Chondrocyte (in vitro differentiated cells): ENCODE measurements at regions not wholly inside any gene's neighbourhood (a gene's known extent, or its start where the extent isn't known, plus 50 kb on each side); places are given as distances from the start of the nearest gene placed in this dataset.

Experiments used
- DNase-seq: peaks from one replicate; pipeline ENCODE4 v3.0.0; 2021; ENCODE audit warnings: mixed read lengths, low spot score
- H3K27ac Mint-ChIP-seq: one replicate; pipeline ENCODE4 v1.8.0; 2021; ENCODE audit warnings: mild to moderate bottlenecking, moderate library complexity, mixed read lengths; ENCODE audit not compliant: unreplicated experiment
- H3K27me3 Mint-ChIP-seq: 2 replicates; pipeline ENCODE4 v1.8.0; 2021; ENCODE audit warnings: low read depth, mixed read lengths
- H3K36me3 Mint-ChIP-seq: 2 replicates; pipeline ENCODE4 v1.8.0; 2021; ENCODE audit warnings: low read depth, mixed read lengths
- H3K4me1 Mint-ChIP-seq: 2 replicates; pipeline ENCODE4 v1.8.0; 2021; ENCODE audit warnings: low read depth, mild to moderate bottlenecking, mixed read lengths
- H3K4me3 Mint-ChIP-seq: one replicate; pipeline ENCODE4 v1.8.0; 2021; ENCODE audit warnings: mild to moderate bottlenecking, moderate library complexity, mixed read lengths; ENCODE audit not compliant: unreplicated experiment
- H3K9me3 Mint-ChIP-seq: 2 replicates; pipeline ENCODE4 v1.8.0; 2021; ENCODE audit warnings: low read depth, mixed read lengths
- TF ChIP-seq, protein P1 (sequence below): fragments of 200-600 bp; sonication (generic); IDR thresholded peaks from 2 replicates; pipeline ENCODE4 v1.5.0; 2021; ENCODE audit warnings: antibody characterized with exemption, mild to moderate bottlenecking, moderate library complexity

DNA sequence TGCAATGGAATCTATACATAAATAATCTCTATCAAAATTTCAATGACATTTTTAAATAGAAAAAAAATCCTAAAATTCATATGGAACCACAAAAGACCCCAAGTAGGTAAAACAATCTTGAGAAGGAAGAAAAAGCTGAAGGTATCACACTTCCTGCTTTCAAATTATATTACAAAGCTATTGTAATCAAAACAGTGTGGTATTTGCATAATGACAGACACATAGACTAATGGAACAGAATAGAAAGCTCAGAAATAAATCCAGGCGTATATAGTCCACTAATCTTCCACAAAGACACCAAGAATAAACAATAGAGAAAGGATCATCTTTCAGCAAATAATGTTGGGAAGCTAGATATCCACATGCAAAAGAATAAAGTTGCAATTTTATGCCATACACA lies 699.8 kb upstream of the ID2 start:
- TF ChIP-seq, protein P1, sequence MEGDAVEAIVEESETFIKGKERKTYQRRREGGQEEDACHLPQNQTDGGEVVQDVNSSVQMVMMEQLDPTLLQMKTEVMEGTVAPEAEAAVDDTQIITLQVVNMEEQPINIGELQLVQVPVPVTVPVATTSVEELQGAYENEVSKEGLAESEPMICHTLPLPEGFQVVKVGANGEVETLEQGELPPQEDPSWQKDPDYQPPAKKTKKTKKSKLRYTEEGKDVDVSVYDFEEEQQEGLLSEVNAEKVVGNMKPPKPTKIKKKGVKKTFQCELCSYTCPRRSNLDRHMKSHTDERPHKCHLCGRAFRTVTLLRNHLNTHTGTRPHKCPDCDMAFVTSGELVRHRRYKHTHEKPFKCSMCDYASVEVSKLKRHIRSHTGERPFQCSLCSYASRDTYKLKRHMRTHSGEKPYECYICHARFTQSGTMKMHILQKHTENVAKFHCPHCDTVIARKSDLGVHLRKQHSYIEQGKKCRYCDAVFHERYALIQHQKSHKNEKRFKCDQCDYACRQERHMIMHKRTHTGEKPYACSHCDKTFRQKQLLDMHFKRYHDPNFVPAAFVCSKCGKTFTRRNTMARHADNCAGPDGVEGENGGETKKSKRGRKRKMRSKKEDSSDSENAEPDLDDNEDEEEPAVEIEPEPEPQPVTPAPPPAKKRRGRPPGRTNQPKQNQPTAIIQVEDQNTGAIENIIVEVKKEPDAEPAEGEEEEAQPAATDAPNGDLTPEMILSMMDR = no peak
- DNase-seq = no peak
- Mint-ChIP-seq H3K4me3 (no peak overlapping the region), H3K27ac (no peak overlapping the region), H3K9me3 (peaks cover 15% of the 10 kb centered on the region), H3K36me3 (peaks cover 3% of the 10 kb centered on the region), H3K4me1 (no peaks in the 10 kb centered on the region), H3K27me3 (peaks cover 4% of the 10 kb centered on the region)

DNA sequence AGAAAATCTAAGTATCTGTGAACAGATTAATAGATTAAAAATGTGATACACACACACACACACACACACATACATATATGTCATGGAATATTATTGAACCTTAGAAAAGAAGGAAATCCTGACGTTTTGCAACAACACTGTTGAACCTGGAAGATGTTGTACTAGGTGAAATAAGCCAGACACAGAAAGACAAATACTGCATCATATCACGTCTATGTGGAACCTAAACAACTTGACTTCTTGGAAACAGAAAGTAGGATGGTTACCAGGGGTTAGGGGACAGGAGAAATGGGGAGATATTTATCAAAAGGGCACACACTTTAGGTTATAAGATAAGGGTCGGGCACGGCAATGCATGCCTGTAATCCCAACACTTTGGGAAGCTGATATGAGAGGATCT lies 698.4 kb upstream of the ID2 start:
- no peak for DNase-seq
- TF ChIP-seq, protein P1 = no peak
- H3K4me3 Mint-ChIP-seq = no peak overlapping the region
- H3K27ac Mint-ChIP-seq = no peak overlapping the region
- H3K27me3 Mint-ChIP-seq = peaks cover 4% of the 10 kb centered on the region
- H3K4me1 Mint-ChIP-seq = no peaks in the 10 kb centered on the region
- H3K36me3 Mint-ChIP-seq = peaks cover 3% of the 10 kb centered on the region
- peaks cover 15% of the 10 kb centered on the region for H3K9me3 Mint-ChIP-seq

DNA sequence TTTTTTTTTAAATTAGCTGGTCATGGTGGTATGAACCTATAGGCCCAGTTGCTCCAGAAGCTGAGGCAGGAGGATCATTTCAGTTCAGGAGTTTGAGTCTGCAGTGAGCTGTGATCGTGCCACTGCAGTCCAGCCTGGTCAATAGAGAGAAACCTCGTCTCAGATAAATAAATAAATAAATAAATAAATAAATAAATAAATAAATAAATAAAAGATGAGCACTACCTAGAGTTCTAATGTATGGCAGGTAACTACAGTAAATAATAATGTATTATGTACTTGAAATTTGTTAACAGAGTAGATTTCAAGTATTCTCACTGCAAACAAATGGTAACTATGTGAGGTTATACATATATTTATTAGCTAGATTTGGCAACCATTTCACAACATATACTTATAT lies 697.9 kb upstream of the ID2 start:
- H3K4me3 Mint-ChIP-seq = no peak overlapping the region
- peaks cover 15% of the 10 kb centered on the region for H3K9me3 Mint-ChIP-seq
- peaks cover 2% of the 10 kb centered on the region for H3K27me3 Mint-ChIP-seq
- TF ChIP-seq, protein P1 = no peak
- H3K27ac Mint-ChIP-seq = no peak overlapping the region
- no peak for DNase-seq
- no peaks in the 10 kb centered on the region for H3K4me1 Mint-ChIP-seq
- H3K36me3 Mint-ChIP-seq = peaks cover 3% of the 10 kb centered on the region

DNA sequence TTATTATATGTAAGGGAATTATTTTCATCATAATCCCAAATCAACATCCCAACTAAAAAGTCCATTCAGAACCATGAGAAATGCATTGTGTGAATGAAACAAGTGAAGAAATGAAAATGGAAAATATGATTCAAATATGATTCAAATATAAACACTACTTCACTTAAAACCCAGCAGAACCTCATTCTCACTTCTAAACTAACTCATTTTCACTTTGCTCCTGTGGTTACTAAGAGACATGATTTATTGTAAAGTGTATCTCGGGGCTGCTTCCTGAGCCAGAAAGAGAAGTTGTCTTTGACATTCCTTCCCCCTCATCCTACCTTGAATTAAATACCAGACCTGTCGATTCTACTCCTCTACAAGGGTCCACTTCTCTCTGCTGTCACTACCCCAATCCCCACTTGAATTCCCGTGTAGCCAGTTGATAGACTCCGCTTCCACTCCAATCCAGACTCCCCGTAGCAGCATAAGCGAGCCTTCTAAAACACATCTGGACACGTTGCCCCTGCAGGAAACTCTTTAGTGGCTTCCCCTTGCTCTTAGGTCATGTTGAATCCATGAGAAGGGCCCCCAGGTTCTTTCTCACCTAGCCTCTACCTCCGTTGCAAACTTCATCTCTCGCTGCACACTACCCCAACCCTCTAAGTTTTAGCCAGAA lies 697.0 kb upstream of the ID2 start:
- no peak overlapping the region for H3K27ac Mint-ChIP-seq
- H3K27me3 Mint-ChIP-seq = peaks cover 2% of the 10 kb centered on the region
- H3K4me1 Mint-ChIP-seq = no peaks in the 10 kb centered on the region
- no peak for DNase-seq
- TF ChIP-seq, protein P1 = no peak
- no peak overlapping the region for H3K4me3 Mint-ChIP-seq
- H3K36me3 Mint-ChIP-seq = peaks cover 3% of the 10 kb centered on the region
- H3K9me3 Mint-ChIP-seq = peaks cover 15% of the 10 kb centered on the region

DNA sequence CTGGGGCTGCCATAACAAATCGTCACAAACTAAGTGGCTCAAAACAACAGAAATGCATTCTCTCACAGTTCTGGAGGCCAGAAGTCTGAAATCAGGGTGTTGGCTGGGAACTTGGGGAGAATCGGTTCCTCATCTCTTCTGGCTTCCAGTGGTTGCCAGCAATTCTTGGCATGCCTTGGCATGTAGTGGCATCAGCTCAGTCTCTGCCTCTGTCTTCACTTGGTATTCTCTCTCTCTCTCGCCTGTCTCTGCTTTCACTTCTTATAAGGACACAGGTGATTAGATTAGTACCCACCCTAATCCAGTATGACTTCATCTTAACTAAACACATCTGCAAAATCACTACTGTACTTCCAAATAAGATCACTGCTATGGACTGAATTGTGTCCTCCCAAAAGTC lies 695.4 kb upstream of the ID2 start:
- H3K27ac Mint-ChIP-seq = no peak overlapping the region
- H3K9me3 Mint-ChIP-seq = peaks cover 15% of the 10 kb centered on the region
- H3K4me3 Mint-ChIP-seq = no peak overlapping the region
- H3K27me3 Mint-ChIP-seq = peaks cover 2% of the 10 kb centered on the region
- H3K36me3 Mint-ChIP-seq = peaks cover 3% of the 10 kb centered on the region
- TF ChIP-seq, protein P1 = no peak
- no peak for DNase-seq
- no peaks in the 10 kb centered on the region for H3K4me1 Mint-ChIP-seq
